ENCODE measurements at regions not wholly inside any gene's neighbourhood (a gene's known extent, or its start where the extent isn't known, plus 50 kb on each side); places are given as distances from the start of the nearest gene placed in this dataset.

- DNase-seq (ENCODE audit: low read depth) = peak; percentile 76
Observed at GRCh38 chr1:224486801-224487583, 52.4 kb upstream of the WDR26 start.

GRCh38 chr1:224488806-224489499, 54.4 kb upstream of the WDR26 start:
- DNase-seq (ENCODE audit: low read depth) = no peak
- TF ChIP-seq CTCF (IDR thresholded peaks at IDR 0.05; ENCODE audit: insufficient read depth, low read depth, low read length) = no peak
- H3K4me3 ChIP-seq (ENCODE audit: low read depth, low read length) = no peak overlapping the region

More at GRCh38 chr1:224486801-224487583, 52.4 kb upstream of the WDR26 start:
- H3K4me3 ChIP-seq (ENCODE audit: low read depth, low read length) = no peak overlapping the region
- no peak for TF ChIP-seq CTCF (IDR thresholded peaks at IDR 0.05; ENCODE audit: insufficient read depth, low read depth, low read length)

GRCh38 chr1:224489534-224490365, 55.2 kb upstream of the WDR26 start:
- peak; percentile 64 for DNase-seq (ENCODE audit: low read depth)
- no peak for TF ChIP-seq CTCF (IDR thresholded peaks at IDR 0.05; ENCODE audit: insufficient read depth, low read depth, low read length)
- H3K4me3 ChIP-seq (ENCODE audit: low read depth, low read length) = no peak overlapping the region

- no peak for TF ChIP-seq CTCF (IDR thresholded peaks at IDR 0.05; ENCODE audit: insufficient read depth, low read depth, low read length)
- peak; percentile 45 for DNase-seq (ENCODE audit: low read depth)
- H3K4me3 ChIP-seq (ENCODE audit: low read depth, low read length) = no peak overlapping the region
Observed at GRCh38 chr1:224490549-224491537, 56.2 kb upstream of the WDR26 start.

GRCh38 chr1:224492015-224492414, 57.4 kb upstream of the WDR26 start:
- no peak for TF ChIP-seq CTCF (IDR thresholded peaks at IDR 0.05; ENCODE audit: insufficient read depth, low read depth, low read length)
- no peak overlapping the region for H3K4me3 ChIP-seq (ENCODE audit: low read depth, low read length)
- DNase-seq (ENCODE audit: low read depth) = no peak

- no peak overlapping the region for H3K4me3 ChIP-seq (ENCODE audit: low read depth, low read length)
- no peak for TF ChIP-seq CTCF (IDR thresholded peaks at IDR 0.05; ENCODE audit: insufficient read depth, low read depth, low read length)
- no peak for DNase-seq (ENCODE audit: low read depth)
Observed at GRCh38 chr1:224492632-224493031, 58.0 kb upstream of the WDR26 start.
